ENCODE measurements at regions not wholly inside any gene's neighbourhood (a gene's known extent, or its start where the extent isn't known, plus 50 kb on each side); places are given as distances from the start of the nearest gene placed in this dataset.

DNA sequence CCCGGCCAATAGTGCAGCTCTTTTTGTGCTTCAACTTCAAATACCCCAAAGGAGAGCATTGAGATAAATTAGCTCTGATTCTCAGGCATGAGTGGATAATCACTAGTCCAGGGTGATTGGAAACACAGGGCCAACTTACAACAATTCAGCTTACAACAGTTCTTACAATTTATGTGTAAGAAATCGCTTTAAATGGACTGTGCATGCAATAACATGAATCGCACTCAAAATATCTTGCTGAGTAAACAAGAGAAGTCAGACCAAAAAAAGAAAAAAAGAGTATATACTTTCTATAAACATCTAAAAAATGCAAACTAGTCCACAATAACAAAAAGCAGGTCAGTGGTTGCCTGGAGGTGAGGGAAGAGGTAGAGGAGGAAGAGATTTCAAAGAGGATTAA, 150.6 kb upstream of the EDIL3 start (continued):
- TF ChIP-seq CHD7 (IDR thresholded peaks at IDR 0.05; ENCODE audit: insufficient replicate concordance, low read length) (no peak), TCF12 (IDR thresholded peaks at IDR 0.05; ENCODE audit: low read depth, low read length) (no peak), SUZ12 (IDR thresholded peaks at IDR 0.05; ENCODE audit: low read length) (no peak), E2F6 (IDR thresholded peaks at IDR 0.05) (no peak), CREB1 (IDR thresholded peaks at IDR 0.05) (no peak), TAF7 (optimal IDR thresholded peaks at IDR 0.05; ENCODE audit: borderline replicate concordance, low read depth, low read length) (no peak), KDM1A (IDR thresholded peaks at IDR 0.05; ENCODE audit: borderline replicate concordance, low read length) (no peak), SP2 (IDR thresholded peaks at IDR 0.05; ENCODE audit: low read length) (no peak), NRF1 (IDR thresholded peaks at IDR 0.05; ENCODE audit: low read depth, low read length) (no peak), MAFK (IDR thresholded peaks at IDR 0.05; ENCODE audit: low read depth, low read length) (no peak)

All from H1 (cell line).